Smooth muscle cell (in vitro differentiated cells): ENCODE measurements at regions not wholly inside any gene's neighbourhood (a gene's known extent, or its start where the extent isn't known, plus 50 kb on each side); places are given as distances from the start of the nearest gene placed in this dataset.

Experiments
- DNase-seq: peaks from one replicate; lab custom pipeline; 2025; ENCODE audit not compliant: unreplicated experiment; lab: John Stamatoyannopoulos, UW
- H2AFZ ChIP-seq: fragments of 200-600 bp; sonication (generic); 2 replicates; pipeline ENCODE4 v1.6.0; 2016; ENCODE audit warnings: antibody characterized with exemption, low read depth, mild to moderate bottlenecking
- H3F3A ChIP-seq: fragments of 200-600 bp; sonication (generic); 2 replicates; pipeline ENCODE4 v1.6.0; 2017; ENCODE audit warnings: antibody characterized with exemption, low read depth
- H3K27ac ChIP-seq: fragments of 200-600 bp; sonication (generic); 2 replicates; pipeline ENCODE4 v1.5.1; 2016; ENCODE audit warnings: low read depth, mild to moderate bottlenecking
- H3K27me3 ChIP-seq: fragments of 200-600 bp; sonication (generic); 2 replicates; pipeline ENCODE4 v1.6.1; 2016; ENCODE audit warnings: low read depth, mild to moderate bottlenecking
- H3K36me3 ChIP-seq: fragments of 200-600 bp; sonication (generic); 2 replicates; pipeline ENCODE4 v1.5.1; 2016; ENCODE audit warnings: low read depth
- H3K4me1 ChIP-seq: fragments of 200-600 bp; sonication (generic); 2 replicates; pipeline ENCODE4 v1.5.1; 2016; ENCODE audit warnings: low read depth
- H3K4me2 ChIP-seq: fragments of 200-600 bp; sonication (generic); 2 replicates; pipeline ENCODE4 v1.6.0; 2016; ENCODE audit warnings: mild to moderate bottlenecking
- H3K4me3 ChIP-seq: fragments of 200-600 bp; sonication (generic); 2 replicates; pipeline ENCODE4 v1.5.1; 2016; ENCODE audit warnings: mild to moderate bottlenecking
- H3K79me2 ChIP-seq: fragments of 200-600 bp; sonication (generic); 2 replicates; pipeline ENCODE4 v1.6.0; 2016; ENCODE audit warnings: low read depth, mild to moderate bottlenecking
- H3K9ac ChIP-seq: fragments of 200-600 bp; sonication (generic); 2 replicates; pipeline ENCODE4 v1.6.0; 2016; ENCODE audit warnings: low read depth
- H3K9me3 ChIP-seq: fragments of 200-600 bp; sonication (generic); replicated peaks from 2 replicates; pipeline ENCODE4 v1.5.1; 2016; ENCODE audit warnings: low read depth
- H4K20me1 ChIP-seq: fragments of 200-600 bp; sonication (generic); 2 replicates; pipeline ENCODE4 v1.6.0; 2016; ENCODE audit warnings: low read depth
- WGBS: methylation state at CpG from one replicate; pipeline ENCODE4 v1.1.7; 2016; ENCODE audit warnings: low lambda C conversion rate; 5-methylcytosine and 5-hydroxymethylcytosine counted together
- TF ChIP-seq, protein P1 (sequence below): fragments of 200-600 bp; sonication (generic); IDR thresholded peaks from 2 replicates; pipeline ENCODE4 v1.5.1; 2017; ENCODE audit warnings: borderline replicate concordance, mild to moderate bottlenecking, antibody characterized with exemption; ENCODE audit not compliant: insufficient read depth, poor library complexity, severe bottlenecking

DNA sequence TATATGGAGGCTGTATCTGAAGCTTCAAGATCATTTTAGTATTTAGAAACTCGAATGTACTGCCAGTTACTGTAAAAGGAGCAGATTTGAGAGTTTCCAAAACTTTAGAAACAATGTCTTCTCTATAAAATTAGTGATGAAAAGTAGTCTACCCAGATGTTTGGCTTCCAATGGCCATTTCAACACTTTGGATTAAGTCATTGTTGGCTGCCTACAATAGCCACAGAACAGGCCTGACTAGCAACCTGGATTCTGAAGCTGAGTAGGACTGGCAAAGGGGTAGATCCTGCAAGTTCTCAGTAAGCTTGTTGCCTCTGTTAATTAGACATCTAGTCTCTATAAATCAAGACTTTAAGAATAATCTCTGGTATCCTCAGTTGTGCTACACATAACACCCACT is 239.0 kb upstream of the KCNMB2 start:
- no peaks in the 10 kb centered on the region for H3K27me3 ChIP-seq
- H3K36me3 ChIP-seq: no peaks in the 10 kb centered on the region
- H3K4me2 ChIP-seq: no peak overlapping the region
- H4K20me1 ChIP-seq: no peaks in the 10 kb centered on the region
- no peak overlapping the region for H3K27ac ChIP-seq
- H3K79me2 ChIP-seq: no peaks in the 10 kb centered on the region
- H3K9me3 ChIP-seq: no peaks in the 10 kb centered on the region
- H3F3A ChIP-seq: no peaks in the 10 kb centered on the region
- DNase-seq: no peak
- H2AFZ ChIP-seq: no peak overlapping the region
- WGBS: 91% methylated on average over 1 of the region's 1 CpG
- TF ChIP-seq, protein P1, sequence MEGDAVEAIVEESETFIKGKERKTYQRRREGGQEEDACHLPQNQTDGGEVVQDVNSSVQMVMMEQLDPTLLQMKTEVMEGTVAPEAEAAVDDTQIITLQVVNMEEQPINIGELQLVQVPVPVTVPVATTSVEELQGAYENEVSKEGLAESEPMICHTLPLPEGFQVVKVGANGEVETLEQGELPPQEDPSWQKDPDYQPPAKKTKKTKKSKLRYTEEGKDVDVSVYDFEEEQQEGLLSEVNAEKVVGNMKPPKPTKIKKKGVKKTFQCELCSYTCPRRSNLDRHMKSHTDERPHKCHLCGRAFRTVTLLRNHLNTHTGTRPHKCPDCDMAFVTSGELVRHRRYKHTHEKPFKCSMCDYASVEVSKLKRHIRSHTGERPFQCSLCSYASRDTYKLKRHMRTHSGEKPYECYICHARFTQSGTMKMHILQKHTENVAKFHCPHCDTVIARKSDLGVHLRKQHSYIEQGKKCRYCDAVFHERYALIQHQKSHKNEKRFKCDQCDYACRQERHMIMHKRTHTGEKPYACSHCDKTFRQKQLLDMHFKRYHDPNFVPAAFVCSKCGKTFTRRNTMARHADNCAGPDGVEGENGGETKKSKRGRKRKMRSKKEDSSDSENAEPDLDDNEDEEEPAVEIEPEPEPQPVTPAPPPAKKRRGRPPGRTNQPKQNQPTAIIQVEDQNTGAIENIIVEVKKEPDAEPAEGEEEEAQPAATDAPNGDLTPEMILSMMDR: no peak
- H3K4me1 ChIP-seq: no peaks in the 10 kb centered on the region
- no peak overlapping the region for H3K4me3 ChIP-seq
- no peak overlapping the region for H3K9ac ChIP-seq

DNA sequence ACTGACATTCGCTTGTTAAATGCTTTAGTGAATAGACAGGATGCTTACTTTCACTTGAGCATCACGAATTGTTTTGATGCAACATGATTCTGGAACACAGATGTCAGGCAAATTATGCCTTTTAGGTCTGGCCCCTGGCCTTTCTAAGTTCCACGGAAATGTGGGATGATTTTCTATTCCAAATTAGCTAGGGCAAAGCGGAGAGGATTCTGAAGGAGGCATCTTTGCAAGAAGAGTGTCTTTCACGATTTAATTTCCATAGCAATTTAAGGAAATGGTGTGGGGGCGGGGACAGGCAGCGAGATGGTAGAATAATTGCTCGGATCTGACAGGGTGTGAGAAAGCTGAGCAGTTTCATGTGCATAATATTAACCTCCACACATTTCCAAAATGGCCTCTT is 238.5 kb upstream of the KCNMB2 start:
- Histone ChIP-seq H3K79me2 (no peaks in the 10 kb centered on the region), H3K9ac (no peak overlapping the region), H2AFZ (no peak overlapping the region), H3K4me2 (no peak overlapping the region), H3K36me3 (no peaks in the 10 kb centered on the region), H3K4me1 (no peaks in the 10 kb centered on the region), H4K20me1 (no peaks in the 10 kb centered on the region), H3K9me3 (no peaks in the 10 kb centered on the region), H3K27me3 (no peaks in the 10 kb centered on the region), H3K4me3 (no peak overlapping the region), H3F3A (no peaks in the 10 kb centered on the region), H3K27ac (no peak overlapping the region)
- WGBS: 91% methylated on average over 8 of the region's 8 CpGs
- no peak for DNase-seq
- TF ChIP-seq, protein P1: no peak

DNA sequence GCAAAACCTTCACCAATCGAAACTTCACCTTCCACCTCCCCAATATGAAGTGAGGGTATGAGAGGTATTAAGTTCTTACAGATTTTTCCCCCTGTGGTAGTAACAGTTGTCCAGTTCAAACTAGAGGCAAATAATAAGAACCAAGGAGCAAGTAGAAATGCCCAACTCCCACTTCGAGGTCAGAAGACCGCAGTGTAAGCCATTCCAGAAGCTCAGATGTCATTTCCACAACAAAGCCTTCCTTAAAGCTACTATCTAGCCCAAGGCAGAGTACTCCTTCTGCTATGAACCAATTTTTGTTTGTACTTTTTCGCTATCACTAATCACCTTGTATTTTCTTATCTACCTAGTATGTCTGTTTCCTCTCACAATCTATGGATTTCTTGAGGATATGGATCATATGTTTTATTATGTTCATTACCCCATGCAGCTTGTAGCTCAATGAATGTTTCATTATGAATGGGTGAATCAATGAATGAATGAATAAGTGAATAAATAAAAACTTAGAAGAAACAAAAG is 235.7 kb upstream of the KCNMB2 start:
- H3K27ac ChIP-seq: no peak overlapping the region
- TF ChIP-seq, protein P1: no peak
- no peaks in the 10 kb centered on the region for H3K36me3 ChIP-seq
- H2AFZ ChIP-seq: no peak overlapping the region
- WGBS: 43% methylated on average over 4 of the region's 4 CpGs
- H4K20me1 ChIP-seq: no peaks in the 10 kb centered on the region
- H3K9me3 ChIP-seq: no peaks in the 10 kb centered on the region
- H3K4me2 ChIP-seq: no peak overlapping the region
- no peaks in the 10 kb centered on the region for H3K4me1 ChIP-seq
- no peak overlapping the region for H3K9ac ChIP-seq
- H3K27me3 ChIP-seq: no peaks in the 10 kb centered on the region
- no peaks in the 10 kb centered on the region for H3F3A ChIP-seq
- no peak for DNase-seq
- no peak overlapping the region for H3K4me3 ChIP-seq
- no peaks in the 10 kb centered on the region for H3K79me2 ChIP-seq
